HG03457 (cell line): ENCODE measurements at regions not wholly inside any gene's neighbourhood (a gene's known extent, or its start where the extent isn't known, plus 50 kb on each side); places are given as distances from the start of the nearest gene placed in this dataset.

Experiments used
- ATAC-seq: cut with Tn5 transposase; IDR thresholded peaks from one replicate; pipeline ENCODE4 v1.9.1; 2021; ENCODE audit warnings: moderate number of reproducible peaks; ENCODE audit not compliant: unreplicated experiment

GRCh38 chr13:60627071-60627686, 230.2 kb downstream of the TDRD3 start:
- ATAC-seq = peak; percentile 53
